ENCODE measurements at regions not wholly inside any gene's neighbourhood (a gene's known extent, or its start where the extent isn't known, plus 50 kb on each side); places are given as distances from the start of the nearest gene placed in this dataset.

DNA sequence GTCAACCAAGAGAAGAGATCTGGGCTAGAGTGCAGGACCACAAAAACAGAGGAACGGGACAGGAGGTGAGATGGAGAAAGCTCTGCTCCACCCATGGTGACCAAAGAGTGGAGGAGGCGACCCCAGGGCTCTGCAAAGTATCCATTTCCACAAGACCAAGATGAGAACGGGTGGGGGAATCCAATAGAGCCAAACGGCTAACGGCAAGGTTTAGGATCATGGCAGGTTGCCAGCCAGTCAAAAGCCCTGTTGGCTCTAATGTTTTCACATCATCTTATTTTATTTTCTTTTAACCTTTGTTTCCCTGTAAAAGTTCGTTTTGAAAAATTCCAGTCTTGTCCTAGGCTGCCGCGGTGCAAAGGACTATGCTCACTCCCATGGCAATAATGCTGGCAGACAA lies 52.1 kb upstream of the CHST1 start:
- TF ChIP-seq, protein P1, sequence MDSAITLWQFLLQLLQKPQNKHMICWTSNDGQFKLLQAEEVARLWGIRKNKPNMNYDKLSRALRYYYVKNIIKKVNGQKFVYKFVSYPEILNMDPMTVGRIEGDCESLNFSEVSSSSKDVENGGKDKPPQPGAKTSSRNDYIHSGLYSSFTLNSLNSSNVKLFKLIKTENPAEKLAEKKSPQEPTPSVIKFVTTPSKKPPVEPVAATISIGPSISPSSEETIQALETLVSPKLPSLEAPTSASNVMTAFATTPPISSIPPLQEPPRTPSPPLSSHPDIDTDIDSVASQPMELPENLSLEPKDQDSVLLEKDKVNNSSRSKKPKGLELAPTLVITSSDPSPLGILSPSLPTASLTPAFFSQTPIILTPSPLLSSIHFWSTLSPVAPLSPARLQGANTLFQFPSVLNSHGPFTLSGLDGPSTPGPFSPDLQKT (IDR thresholded peaks at IDR 0.05; ENCODE audit: borderline replicate concordance, low read depth, low read length), result no peak
- TF ChIP-seq ZNF311 (tag by site-specific recombination; IDR thresholded peaks at IDR 0.05; ENCODE audit: borderline replicate concordance) (no peak), ZNF202 (tag by site-specific recombination; IDR thresholded peaks at IDR 0.05; ENCODE audit: borderline replicate concordance) (no peak), BCL11A (tag by site-specific recombination; IDR thresholded peaks at IDR 0.05; ENCODE audit: low read depth) (no peak), ZEB2 (tag by site-specific recombination; IDR thresholded peaks at IDR 0.05) (no peak), ZNF239 (tag by site-specific recombination; IDR thresholded peaks at IDR 0.05) (no peak), ZNF132 (tag by site-specific recombination; IDR thresholded peaks at IDR 0.05; ENCODE audit: borderline replicate concordance) (no peak), ZFP69B (tag by site-specific recombination; IDR thresholded peaks at IDR 0.05) (no peak), SP3 (tag by site-specific recombination; IDR thresholded peaks at IDR 0.05) (no peak), ZNF510 (tag by site-specific recombination; IDR thresholded peaks at IDR 0.05; ENCODE audit: insufficient replicate concordance) (no peak), ZFP3 (tag by site-specific recombination; IDR thresholded peaks at IDR 0.05; ENCODE audit: low read depth) (no peak), ZNF521 (tag by site-specific recombination; IDR thresholded peaks at IDR 0.05) (no peak)
- TF ChIP-seq, protein P2, sequence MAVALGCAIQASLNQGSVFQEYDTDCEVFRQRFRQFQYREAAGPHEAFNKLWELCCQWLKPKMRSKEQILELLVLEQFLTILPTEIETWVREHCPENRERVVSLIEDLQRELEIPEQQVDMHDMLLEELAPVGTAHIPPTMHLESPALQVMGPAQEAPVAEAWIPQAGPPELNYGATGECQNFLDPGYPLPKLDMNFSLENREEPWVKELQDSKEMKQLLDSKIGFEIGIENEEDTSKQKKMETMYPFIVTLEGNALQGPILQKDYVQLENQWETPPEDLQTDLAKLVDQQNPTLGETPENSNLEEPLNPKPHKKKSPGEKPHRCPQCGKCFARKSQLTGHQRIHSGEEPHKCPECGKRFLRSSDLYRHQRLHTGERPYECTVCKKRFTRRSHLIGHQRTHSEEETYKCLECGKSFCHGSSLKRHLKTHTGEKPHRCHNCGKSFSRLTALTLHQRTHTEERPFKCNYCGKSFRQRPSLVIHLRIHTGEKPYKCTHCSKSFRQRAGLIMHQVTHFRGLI (tag by site-specific recombination; IDR thresholded peaks at IDR 0.05), result no peak
- TF ChIP-seq, protein P3, sequence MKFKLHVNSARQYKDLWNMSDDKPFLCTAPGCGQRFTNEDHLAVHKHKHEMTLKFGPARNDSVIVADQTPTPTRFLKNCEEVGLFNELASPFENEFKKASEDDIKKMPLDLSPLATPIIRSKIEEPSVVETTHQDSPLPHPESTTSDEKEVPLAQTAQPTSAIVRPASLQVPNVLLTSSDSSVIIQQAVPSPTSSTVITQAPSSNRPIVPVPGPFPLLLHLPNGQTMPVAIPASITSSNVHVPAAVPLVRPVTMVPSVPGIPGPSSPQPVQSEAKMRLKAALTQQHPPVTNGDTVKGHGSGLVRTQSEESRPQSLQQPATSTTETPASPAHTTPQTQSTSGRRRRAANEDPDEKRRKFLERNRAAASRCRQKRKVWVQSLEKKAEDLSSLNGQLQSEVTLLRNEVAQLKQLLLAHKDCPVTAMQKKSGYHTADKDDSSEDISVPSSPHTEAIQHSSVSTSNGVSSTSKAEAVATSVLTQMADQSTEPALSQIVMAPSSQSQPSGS (tag by site-specific recombination; IDR thresholded peaks at IDR 0.05; ENCODE audit: low read depth), result no peak
- TF ChIP-seq, protein P4, sequence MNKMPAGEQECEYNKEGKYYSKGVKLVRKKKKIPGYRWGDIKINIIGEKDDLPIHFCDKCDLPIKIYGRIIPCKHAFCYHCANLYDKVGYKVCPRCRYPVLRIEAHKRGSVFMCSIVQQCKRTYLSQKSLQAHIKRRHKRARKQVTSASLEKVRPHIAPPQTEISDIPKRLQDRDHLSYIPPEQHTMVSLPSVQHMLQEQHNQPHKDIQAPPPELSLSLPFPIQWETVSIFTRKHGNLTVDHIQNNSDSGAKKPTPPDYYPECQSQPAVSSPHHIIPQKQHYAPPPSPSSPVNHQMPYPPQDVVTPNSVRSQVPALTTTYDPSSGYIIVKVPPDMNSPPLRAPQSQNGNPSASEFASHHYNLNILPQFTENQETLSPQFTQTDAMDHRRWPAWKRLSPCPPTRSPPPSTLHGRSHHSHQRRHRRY (tag by site-specific recombination; IDR thresholded peaks at IDR 0.05), result no peak
- Histone ChIP-seq H3K9me3 (ENCODE audit: control insufficient read depth, insufficient read depth, low read depth, low read length) (no peaks in the 10 kb centered on the region), H3K36me3 (ENCODE audit: control insufficient read depth in 2 of 2, insufficient read depth in 1 of 2, low read length in 2 of 2) (no peaks in the 10 kb centered on the region), H3K27ac (ENCODE audit: extremely low read depth, low read depth, low read length) (no peak overlapping the region), H3K4me3 (ENCODE audit: low read depth, low read length) (no peak overlapping the region), H3K4me1 (ENCODE audit: control insufficient read depth, insufficient read depth, low read length) (no peaks in the 10 kb centered on the region)
- ChIA-PET POLR2A (no interaction called here), CTCF (no interaction called here)

DNA sequence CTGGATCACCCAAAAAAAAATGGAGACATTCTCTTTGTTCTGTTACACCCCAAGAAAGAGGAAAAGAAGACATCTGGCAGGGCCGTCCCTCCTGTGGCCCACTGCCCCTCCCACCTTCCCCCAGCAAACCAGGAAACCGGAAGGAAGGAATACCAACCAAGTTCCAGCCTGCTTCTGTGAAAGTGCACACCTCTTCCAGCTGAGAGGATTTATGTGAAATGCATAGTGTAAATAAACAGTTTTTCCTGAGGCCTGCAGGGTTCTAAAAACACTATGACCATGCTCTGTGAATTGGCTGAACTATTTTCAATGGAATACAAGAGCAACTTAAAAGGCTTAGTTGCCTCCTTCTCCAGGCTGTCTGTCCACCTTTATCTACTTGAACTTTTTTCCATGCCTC lies 50.0 kb upstream of the CHST1 start:
- POLR2A ChIA-PET, result no interaction called here
- H3K4me1 ChIP-seq (ENCODE audit: control insufficient read depth, insufficient read depth, low read length), result no peaks in the 10 kb centered on the region
- H3K4me3 ChIP-seq (ENCODE audit: low read depth, low read length), result no peak overlapping the region
- no peaks in the 10 kb centered on the region for H3K36me3 ChIP-seq (ENCODE audit: control insufficient read depth in 2 of 2, insufficient read depth in 1 of 2, low read length in 2 of 2)
- TF ChIP-seq ZIC2 (tag by site-specific recombination; IDR thresholded peaks at IDR 0.05), result peak; percentile 60
- TF ChIP-seq, protein P5, sequence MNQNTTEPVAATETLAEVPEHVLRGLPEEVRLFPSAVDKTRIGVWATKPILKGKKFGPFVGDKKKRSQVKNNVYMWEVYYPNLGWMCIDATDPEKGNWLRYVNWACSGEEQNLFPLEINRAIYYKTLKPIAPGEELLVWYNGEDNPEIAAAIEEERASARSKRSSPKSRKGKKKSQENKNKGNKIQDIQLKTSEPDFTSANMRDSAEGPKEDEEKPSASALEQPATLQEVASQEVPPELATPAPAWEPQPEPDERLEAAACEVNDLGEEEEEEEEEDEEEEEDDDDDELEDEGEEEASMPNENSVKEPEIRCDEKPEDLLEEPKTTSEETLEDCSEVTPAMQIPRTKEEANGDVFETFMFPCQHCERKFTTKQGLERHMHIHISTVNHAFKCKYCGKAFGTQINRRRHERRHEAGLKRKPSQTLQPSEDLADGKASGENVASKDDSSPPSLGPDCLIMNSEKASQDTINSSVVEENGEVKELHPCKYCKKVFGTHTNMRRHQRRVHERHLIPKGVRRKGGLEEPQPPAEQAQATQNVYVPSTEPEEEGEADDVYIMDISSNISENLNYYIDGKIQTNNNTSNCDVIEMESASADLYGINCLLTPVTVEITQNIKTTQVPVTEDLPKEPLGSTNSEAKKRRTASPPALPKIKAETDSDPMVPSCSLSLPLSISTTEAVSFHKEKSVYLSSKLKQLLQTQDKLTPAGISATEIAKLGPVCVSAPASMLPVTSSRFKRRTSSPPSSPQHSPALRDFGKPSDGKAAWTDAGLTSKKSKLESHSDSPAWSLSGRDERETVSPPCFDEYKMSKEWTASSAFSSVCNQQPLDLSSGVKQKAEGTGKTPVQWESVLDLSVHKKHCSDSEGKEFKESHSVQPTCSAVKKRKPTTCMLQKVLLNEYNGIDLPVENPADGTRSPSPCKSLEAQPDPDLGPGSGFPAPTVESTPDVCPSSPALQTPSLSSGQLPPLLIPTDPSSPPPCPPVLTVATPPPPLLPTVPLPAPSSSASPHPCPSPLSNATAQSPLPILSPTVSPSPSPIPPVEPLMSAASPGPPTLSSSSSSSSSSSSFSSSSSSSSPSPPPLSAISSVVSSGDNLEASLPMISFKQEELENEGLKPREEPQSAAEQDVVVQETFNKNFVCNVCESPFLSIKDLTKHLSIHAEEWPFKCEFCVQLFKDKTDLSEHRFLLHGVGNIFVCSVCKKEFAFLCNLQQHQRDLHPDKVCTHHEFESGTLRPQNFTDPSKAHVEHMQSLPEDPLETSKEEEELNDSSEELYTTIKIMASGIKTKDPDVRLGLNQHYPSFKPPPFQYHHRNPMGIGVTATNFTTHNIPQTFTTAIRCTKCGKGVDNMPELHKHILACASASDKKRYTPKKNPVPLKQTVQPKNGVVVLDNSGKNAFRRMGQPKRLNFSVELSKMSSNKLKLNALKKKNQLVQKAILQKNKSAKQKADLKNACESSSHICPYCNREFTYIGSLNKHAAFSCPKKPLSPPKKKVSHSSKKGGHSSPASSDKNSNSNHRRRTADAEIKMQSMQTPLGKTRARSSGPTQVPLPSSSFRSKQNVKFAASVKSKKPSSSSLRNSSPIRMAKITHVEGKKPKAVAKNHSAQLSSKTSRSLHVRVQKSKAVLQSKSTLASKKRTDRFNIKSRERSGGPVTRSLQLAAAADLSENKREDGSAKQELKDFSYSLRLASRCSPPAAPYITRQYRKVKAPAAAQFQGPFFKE (tag by site-specific recombination; IDR thresholded peaks at IDR 0.05; ENCODE audit: borderline replicate concordance), result no peak
- CTCF ChIA-PET, result interaction anchor here (1.0 to 1.4 kb wide), 2 partner anchors 56 to 64 kb away, joined by 3 to 7 read pairs; no protein-coding TSS in a partner anchor
- H3K27ac ChIP-seq (ENCODE audit: extremely low read depth, low read depth, low read length), result no peak overlapping the region
- no peaks in the 10 kb centered on the region for H3K9me3 ChIP-seq (ENCODE audit: control insufficient read depth, insufficient read depth, low read depth, low read length)

All from HEK293 (cell line).